AG04450 (cell line): ENCODE measurements at regions not wholly inside any gene's neighbourhood (a gene's known extent, or its start where the extent isn't known, plus 50 kb on each side); places are given as distances from the start of the nearest gene placed in this dataset.

Experiments used
- CTCF ChIA-PET: fragments of 300-600, 350-600 bp; formaldehyde crosslinking; extraction: SDS; loops from one replicate; lab custom pipeline; 2022; ENCODE audit warnings: antibody characterized with exemption, inconsistent platforms; lab: Charles Lee
- POLR2A ChIA-PET: fragments of 350-600 bp; formaldehyde crosslinking; extraction: SDS; loops from one replicate; lab custom pipeline; 2021; ENCODE audit warnings: antibody characterized with exemption, inconsistent platforms; lab: Yijun Ruan, JAX
- DNase-seq: peaks from one replicate; pipeline ENCODE4 v3.0.0-alpha.2; 2011; ENCODE audit warnings: low read depth, low spot score
- H3K27ac ChIP-seq: one replicate; pipeline ENCODE4 v1.5.1; 2012; ENCODE audit warnings: low read depth, low read length, control low read depth
- H3K27me3 ChIP-seq: one replicate; pipeline ENCODE4 v1.6.0; 2012; ENCODE audit warnings: low read length; ENCODE audit not compliant: control insufficient read depth, insufficient read depth
- H3K4me3 ChIP-seq: 2 replicates; pipeline ENCODE4 v1.5.1; 2011; ENCODE audit warnings: mild to moderate bottlenecking, low read depth, low read length, control low read depth
- H3K9me3 ChIP-seq: 2 replicates; pipeline ENCODE4 v1.5.1; 2012; ENCODE audit warnings: low read length; ENCODE audit not compliant: control insufficient read depth, insufficient read depth
- CTCF ChIP-seq: IDR thresholded peaks from 2 replicates; pipeline ENCODE4 v1.5.1; 2011; ENCODE audit warnings: low read depth, low read length, control low read depth, inconsistent platforms

GRCh38 chr22:27635852-27636251 is 165.7 kb downstream of the MN1 start:
- TF ChIP-seq CTCF = no peak
- ChIA-PET POLR2A (no interaction called here), CTCF (no interaction called here)
- no peak overlapping the region for H3K27ac ChIP-seq
- peaks cover 59% of the 10 kb centered on the region for H3K27me3 ChIP-seq
- H3K9me3 ChIP-seq = no peaks in the 10 kb centered on the region; the same call in 1 of the 2 replicates
- no peak overlapping the region for H3K4me3 ChIP-seq
- DNase-seq = no peak

GRCh38 chr22:27636716-27637508 is 164.6 kb downstream of the MN1 start:
- CTCF ChIA-PET = no interaction called here
- no peak for DNase-seq
- Histone ChIP-seq H3K9me3 (no peaks in the 10 kb centered on the region; the same call in 1 of the 2 replicates), H3K27me3 (peaks cover 67% of the 10 kb centered on the region), H3K27ac (no peak overlapping the region), H3K4me3 (no peak overlapping the region)
- POLR2A ChIA-PET = no interaction called here
- TF ChIP-seq CTCF = no peak

GRCh38 chr22:27637604-27638003 is 164.0 kb downstream of the MN1 start:
- CTCF ChIA-PET = no interaction called here
- Histone ChIP-seq H3K4me3 (no peak overlapping the region), H3K27me3 (peaks cover 64% of the 10 kb centered on the region), H3K9me3 (no peaks in the 10 kb centered on the region; the same call in 1 of the 2 replicates), H3K27ac (no peak overlapping the region)
- POLR2A ChIA-PET = no interaction called here
- no peak for DNase-seq
- TF ChIP-seq CTCF = no peak

- H3K27ac ChIP-seq = no peak overlapping the region
- no peak for DNase-seq
- peaks cover 58% of the 10 kb centered on the region for H3K27me3 ChIP-seq
- TF ChIP-seq CTCF = no peak
- H3K9me3 ChIP-seq = no peaks in the 10 kb centered on the region; the same call in 1 of the 2 replicates
- H3K4me3 ChIP-seq = no peak overlapping the region
- ChIA-PET POLR2A (no interaction called here), CTCF (no interaction called here)
Observed at GRCh38 chr22:27638329-27639233, 163.0 kb downstream of the MN1 start.
